HG03135 (cell line): ENCODE measurements at regions not wholly inside any gene's neighbourhood (a gene's known extent, or its start where the extent isn't known, plus 50 kb on each side); places are given as distances from the start of the nearest gene placed in this dataset.
"Not testable (repeated sequence)": the region's sequence is repeated elsewhere in the genome, so short reads cannot be mapped to it uniquely, and the experiment has no call there.

Source experiments
- ATAC-seq: cut with Tn5 transposase; IDR thresholded peaks from one replicate; pipeline ENCODE4 v1.9.1; 2021; ENCODE audit warnings: mild to moderate bottlenecking, moderate library complexity; ENCODE audit not compliant: unreplicated experiment

DNA sequence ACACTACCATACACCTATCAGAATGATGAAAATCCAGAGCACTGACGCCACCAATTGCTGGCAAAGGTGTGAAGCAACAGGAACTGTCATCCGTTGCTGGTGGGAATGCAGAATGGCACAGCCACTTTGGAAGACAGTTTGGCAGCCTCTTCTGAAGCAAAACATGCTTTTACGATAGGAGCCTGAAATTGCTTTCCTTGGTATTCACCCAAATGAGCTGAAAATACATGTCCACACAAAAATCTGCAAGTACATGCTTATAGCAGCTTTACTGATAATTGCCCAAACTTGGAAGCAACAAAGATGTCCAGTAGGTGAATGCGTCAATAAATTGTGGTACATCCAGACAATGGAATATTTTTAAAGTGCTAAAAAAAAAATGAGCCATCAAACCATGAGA is 322.8 kb upstream of the FAT1 start:
- no peak for ATAC-seq

DNA sequence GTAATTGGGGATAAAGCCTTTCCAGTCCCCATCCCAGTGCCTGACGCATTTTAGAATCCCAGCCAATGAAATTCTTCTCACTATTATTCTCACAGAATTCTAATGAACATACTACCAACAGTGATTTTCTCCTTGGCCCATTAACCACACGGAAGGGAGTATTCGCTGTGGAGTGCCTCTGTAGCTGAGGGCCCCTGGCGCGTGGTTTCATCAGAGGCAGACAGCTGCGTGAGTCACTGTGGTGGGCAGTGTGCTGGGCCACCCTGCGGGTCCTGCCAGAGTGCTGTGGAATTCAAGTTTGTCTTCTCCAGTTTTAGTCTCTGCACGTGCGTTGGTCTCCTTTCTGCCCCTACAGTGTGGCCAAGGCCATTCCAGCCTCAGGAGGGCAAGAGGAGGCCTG is 335.4 kb upstream of the FAT1 start:
- ATAC-seq = no peak

DNA sequence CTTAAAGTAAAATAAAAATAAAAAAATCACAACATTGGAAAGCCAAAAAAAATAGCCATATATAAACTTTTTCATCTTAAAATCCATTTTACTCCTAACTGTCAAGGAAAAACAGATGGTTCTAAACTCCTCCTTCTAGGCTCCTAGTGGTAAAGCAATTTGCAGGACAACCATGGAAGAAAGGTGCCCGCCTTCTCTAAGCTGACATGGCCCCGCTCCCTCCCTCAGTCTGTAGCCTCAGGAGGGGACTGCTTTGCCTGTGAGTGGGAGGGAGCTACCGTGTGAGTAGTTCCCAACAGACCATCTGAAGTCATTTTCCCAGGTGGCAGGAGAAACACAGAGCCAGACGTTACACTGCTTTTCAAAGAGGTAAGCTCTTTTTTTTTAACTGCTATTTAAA is 336.2 kb upstream of the FAT1 start:
- ATAC-seq = no peak

DNA sequence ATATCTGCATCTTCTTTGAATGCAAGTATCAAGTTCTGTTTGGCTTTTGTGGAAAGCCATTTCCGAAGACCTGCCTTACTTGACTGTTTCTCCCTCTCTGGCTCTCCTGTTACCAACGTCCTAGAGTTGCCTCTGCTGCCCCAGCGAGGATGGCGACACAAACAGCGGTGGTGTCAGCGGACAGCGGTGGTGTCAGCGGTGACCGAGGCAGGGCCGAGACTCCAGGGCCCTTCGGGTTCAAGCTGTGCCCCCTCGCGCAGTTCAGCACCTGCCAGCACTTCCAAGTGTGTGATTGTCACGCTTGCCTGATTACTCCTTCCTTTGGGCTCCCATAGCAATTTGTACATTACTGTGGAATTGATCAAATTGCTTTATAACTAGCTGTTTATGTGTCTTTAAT is 336.9 kb upstream of the FAT1 start:
- ATAC-seq = no peak

DNA sequence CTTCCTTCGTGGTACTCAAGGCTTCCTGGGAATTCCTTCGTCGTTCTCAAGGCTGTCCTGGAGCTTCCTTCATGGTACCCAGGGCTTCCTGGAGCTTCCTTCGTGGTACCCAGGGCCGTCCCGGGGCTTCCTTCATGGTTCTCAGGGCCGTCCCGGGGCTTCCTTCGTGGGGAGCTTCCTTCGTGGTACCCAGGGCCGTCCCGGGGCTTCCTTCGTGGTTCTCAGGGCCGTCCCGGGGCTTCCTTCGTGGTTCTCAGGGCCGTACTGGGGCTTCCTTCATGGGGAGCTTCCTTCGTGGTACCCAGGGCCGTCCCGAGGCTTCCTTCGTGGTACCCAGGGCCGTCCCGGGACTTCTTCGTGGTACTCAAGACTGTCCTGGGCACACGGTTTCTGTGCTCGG is 339.6 kb upstream of the FAT1 start:
- no peak for ATAC-seq

DNA sequence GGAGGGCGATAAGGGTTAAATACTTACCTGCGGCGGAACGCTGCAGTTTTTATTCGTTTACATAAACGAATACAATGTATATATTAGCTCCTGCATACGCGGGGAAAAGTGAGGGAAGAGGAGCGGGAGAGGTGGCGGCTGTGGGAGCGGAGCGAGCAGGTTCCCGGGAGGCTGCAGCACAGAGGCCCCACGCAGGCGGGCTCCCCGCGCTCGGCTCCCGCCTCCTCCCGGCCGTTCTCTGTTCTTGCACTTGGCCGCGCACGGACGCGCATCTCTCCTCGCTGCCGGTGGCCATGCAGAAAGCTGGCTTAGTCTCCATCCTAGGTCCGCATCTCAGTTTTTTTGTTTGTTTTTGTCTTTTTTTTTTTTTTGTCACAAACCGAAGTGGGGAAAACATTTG is 340.4 kb upstream of the FAT1 start:
- ATAC-seq = no peak

DNA sequence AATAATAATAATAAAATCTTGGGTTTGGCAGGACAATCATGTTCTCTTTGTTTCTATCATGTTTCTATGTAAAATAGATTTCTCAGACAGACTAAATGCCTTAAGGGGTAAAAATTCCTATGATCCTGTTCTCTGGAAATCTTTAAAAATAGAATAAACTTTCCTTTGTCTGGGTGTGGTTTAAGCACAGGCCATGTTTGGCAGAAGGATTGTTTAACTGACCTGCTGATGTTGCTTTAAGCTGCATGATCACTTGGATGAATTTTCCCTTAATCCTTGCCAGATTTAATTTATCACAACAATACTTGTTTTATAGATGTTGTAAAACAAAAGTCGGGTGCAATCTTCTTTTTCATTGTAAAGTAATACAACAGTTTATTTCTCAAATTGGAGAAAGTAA is 341.7 kb upstream of the FAT1 start:
- no peak for ATAC-seq

DNA sequence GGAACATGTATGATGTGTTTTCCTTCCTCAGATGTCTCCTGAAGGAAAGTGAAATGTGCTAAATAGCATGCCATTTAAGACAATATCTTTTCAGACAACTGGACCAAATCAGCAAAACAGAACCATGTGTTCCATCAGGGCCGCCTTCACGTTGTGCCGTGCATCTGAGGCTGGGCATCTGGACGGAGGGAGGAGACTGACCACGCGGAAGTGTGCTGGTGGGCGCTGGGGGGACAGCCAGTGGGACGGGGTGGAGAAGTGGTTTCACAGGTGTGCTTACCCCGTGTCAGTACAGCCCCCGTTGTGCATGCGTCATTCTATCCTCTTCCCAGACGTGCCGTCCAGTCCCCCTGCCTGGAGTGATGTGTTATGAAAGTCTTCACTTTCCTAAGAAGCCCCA is 342.1 kb upstream of the FAT1 start:
- ATAC-seq = no peak

DNA sequence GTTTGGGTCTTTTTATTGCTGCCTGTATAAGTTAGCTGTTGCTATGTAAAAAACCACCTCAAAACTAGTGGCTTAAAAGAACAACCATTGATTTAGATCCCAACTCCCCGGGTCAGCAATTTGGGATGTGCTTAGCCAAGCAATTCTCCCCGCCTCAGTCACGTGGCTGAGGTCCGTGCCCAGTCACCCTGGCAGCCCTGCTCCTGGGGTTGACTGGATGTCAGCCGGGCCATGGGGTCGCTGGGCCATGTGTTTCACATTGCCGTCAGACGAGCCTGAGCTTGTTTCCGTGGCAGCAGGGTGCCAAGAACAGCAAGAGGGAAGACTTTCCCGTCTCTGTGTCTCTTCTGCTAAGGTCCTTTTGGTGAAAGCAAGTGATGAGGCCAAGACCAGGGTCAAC is 345.7 kb upstream of the FAT1 start:
- no peak for ATAC-seq

DNA sequence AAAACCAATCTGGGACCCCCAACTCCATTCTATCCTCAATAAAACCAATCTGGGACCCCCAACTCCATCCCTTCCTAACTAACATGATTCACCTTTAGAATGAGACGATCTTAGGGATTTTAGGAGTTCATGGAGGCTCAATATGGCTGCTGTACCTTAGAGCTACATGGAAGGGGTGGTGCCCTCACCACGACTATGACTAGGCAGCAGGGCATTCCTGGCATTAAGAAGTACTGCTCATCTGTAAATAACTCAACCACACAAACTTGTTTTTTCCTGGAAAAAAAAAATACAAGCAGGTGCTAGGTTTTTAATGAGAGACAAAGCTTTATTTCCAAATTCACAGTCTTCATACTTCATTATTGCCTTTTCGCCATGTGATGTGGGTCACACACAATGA is 346.5 kb upstream of the FAT1 start:
- no peak for ATAC-seq

DNA sequence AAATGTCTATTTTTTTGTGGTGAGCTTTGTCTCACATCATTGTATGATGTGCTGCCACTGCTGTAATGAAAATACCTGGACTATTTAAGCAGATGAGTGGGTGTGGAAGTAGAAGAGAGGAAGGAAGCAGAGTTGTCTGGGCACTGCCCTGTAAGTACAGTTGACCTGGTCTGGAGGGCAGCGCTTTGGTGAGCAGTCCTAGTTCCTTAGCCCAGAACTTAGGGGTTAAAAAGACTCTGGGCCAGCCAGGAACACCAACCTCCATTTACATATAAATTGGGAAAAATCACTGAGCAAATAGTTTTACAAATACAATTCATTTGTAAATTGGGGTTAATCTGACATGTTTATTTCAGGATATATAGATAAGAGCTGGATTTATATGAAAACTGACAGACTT is 347.1 kb upstream of the FAT1 start:
- ATAC-seq = no peak

DNA sequence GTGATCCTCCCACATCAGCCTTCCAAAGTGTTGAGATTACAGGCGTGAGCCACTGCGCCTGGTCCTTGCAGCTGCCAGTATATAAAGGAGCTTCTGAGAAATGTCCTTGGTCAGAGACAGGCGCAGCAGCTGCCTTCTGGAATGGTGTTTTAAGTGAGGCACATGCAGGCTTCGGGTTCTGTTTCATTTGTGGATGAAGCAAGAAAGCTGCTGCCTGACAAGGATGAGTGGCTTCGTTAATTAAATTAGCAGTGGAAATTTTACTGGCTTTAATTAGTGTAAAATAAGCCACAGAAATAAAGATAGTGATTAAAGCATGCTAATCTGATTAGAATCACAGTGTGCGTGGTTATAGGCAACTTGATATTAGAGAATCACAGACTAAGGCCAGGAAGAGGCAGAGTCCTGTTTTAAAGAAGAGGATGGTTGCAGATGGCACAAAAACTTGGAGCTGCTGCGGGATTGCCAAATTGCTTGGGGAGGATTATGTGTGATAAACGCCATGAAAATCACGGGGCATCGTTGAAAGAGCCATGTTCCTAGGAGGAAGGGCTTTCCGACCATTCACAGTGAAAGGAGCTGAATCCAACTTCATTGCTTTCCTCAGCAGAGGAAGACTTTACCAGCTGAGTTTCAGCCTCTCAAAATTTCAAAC is 348.4 kb upstream of the FAT1 start:
- ATAC-seq = no peak

DNA sequence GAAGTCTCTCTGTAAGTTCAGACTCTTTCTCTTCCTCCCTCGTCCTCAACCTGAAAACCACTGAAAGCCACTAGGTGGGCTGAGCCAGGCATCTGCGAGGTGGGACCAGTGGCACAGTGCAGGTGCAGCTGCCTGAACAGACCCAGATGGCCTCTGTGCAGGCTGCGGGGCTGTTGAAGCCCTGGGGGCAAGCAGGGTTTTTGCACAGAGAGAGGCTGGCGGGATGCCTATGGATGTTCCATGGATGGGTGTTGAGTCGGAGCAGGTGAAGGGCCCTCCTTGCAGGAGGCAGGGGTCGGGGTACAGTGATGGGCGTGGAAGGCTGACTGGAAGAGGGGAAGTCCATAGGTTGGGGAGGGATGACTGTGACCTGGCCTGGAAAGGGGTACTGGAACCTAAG is 350.2 kb upstream of the FAT1 start:
- ATAC-seq = no peak

DNA sequence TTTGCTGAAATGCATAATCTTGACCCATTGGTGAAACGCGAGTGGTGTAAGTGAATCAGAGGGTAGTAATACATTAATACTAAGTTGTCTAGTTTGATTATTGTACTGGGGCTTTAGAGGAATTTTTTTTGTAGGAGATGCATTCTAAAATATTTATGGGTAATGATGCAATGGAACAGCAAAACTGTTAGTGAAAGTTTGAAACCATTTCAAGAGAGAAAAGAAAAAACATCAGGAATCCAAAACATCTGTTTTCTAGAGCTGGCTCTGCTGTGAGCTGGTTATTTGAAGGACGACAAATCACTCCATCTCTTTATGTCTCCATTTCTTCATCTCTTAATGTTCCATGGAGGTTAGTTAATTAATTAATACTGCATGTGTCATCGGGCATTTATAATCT is 351.9 kb upstream of the FAT1 start:
- ATAC-seq = no peak

DNA sequence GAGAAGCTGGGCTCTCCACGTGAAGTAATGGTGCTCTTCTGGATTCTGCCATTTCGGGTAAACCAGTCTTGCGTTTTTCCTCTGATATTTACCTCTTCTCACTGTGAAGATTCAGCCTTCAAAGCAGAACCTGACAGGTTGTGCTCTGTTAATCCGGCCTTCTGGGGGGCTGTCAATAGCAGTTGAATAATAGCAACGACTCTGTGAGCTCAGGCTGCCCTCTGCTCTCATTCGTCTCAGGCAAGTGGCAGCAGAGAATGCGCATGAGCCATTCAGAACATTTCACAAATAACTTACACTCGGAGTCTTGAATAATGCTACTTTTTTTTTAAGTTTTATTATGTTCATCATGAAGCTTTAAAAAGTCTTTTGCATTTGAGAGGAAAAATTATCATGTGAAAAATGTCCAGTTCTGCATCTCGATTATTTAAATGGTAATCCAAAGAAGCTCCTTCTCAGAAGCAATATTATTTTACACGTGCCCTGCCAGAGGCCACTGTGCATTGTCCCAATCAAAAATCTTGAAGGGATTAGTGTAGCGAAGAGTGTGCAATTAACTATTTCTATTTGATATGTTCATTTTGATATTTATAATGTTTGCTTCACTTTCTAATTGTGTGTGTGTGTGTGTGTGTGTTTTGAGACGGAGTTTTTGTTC is 354.2 kb upstream of the FAT1 start:
- ATAC-seq = no peak

DNA sequence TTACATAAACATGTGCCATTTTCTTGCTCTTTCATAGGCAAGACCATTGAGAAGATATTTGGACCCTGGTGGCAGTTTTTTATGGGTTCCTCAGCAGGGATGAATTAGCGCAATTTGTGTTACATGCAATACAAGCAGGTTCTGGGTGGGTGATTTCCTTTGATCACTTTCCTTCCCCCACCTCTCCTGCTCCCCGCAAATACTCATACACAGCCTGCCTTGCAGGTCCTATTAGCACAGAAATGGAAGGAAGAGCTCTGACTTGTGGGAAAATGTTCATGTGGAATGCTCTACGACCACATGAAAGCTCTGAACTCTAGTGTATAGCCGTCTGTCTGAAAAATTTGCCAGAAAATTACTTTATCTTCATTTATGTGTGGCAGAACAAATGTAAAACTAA is 361.0 kb upstream of the FAT1 start:
- no peak for ATAC-seq

DNA sequence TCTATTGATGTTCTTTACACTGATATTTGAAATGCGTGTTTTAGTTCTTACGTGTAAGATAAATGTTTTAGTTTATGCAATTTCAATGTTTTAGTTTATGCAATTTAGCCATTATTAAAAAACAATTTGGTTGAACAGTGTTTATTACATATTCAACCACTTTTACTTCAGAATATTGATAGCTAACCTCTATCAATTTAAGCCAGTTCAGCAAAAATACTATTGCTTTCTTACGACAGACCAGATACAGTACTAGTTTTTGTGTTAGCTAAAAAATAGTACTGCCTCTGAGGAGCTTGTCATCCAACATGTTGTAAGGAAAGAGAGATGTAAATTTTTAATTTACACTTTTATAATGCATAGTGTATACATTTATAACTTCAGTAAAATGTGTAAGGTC is 361.7 kb upstream of the FAT1 start:
- ATAC-seq = no peak

DNA sequence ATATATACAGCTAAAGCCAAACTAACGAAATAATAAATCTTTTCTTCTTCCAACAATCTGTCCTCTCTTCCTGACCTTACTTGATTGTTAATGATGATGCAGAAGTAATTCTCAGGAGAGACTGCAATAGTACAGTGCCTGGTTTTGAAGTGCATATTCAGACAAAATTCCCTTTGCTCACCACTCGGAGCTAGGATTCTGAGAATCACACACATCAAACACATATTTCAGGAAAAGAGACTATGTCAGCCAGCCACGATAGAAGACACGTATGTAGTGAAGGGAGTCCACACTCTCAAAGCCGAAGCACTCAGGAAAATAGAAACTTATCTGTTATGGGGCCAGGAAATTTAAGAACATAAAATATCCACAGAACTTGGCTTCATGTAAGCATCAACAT is 362.5 kb upstream of the FAT1 start:
- ATAC-seq = no peak

DNA sequence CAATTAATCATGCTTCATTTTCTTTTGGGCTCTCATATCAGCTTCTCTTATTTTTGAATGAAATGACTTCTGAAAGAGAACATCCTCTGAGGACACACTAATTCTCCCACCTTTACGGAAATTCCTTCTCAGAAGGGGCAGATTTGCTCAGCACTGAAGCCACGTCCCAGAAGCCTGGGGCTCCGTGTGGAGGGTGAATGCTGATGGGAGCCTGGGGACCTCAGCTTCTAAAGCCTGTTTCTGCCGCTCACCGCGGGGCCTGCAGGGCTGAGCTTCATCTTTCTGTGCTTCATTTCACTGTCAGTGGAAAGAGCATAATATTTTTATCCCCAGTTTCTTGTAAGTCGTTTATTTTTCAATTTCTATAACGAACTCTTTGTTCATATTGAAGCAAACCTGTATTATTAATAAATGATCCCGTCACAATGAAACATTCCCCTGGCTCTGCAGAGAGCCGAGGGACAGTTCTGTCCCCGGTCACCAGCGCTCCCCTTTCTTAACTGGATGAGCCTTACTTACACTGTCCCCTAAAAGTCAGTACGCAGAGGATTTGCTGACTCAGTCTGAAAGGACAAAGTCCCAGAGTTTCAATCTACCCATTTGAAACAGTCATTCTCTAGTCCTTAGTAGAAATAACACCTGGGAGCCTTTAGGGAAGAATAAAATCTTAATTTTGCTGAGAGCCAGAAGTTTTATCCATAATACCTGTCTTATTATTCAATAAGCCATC is 364.6 kb upstream of the FAT1 start:
- no peak for ATAC-seq

DNA sequence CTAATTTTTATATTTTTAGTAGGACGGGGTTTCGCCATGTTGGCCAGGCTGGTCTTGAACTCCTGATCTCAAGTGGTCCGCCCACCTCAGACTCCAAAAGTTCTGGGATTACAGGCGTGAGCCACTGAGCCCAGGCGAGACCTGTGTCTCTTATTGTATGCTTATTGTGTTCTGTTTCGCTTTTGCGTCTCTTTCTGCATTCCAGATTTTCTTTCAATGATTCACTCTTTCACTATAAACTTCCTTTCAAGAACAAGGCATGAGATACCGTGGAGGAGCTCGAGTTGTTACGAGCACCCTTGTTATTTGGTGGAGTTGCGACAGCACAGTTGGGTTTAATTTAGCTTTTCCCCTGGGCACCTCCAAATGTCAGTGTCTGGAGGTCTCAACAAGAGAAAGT is 366.7 kb upstream of the FAT1 start:
- ATAC-seq = no peak

DNA sequence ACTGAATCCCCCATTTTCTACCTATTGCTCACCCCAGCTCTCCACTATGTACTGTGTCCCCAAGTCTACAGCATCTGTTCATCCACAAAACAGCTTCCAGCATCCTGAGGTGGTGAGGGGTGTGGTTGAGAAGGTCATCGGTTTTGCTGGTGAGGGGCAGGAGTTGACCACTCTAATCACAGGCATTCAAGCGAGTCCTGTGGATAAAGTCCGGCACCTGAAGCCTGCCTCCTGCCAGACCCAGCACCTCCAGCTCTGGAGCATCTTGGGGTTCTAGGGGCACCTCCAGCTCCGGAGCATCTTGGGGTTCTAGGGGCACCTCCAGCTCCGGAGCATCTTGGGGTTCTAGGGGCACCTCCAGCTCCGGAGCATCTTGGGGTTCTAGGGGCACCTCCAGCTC is 367.2 kb upstream of the FAT1 start:
- not testable (repeated sequence) for ATAC-seq

DNA sequence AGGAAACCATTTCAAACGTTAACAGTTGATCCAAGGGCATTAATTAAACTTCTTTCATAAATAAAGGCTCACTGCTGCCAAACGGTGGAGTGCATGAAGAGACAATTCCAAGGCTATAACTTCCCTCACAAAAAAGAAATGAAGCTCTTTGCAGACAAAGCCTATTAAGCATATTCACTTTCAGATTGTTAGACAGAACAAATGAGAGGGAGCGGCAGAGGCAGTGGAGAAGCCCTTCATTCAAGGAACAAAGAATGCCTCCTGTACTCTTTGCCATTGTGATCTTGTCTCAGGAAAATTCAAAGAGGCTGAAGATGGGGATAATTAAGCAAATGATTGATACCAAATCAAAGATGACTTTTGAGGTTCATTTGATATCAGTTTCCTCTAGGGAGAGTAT is 370.5 kb upstream of the FAT1 start:
- no peak for ATAC-seq

DNA sequence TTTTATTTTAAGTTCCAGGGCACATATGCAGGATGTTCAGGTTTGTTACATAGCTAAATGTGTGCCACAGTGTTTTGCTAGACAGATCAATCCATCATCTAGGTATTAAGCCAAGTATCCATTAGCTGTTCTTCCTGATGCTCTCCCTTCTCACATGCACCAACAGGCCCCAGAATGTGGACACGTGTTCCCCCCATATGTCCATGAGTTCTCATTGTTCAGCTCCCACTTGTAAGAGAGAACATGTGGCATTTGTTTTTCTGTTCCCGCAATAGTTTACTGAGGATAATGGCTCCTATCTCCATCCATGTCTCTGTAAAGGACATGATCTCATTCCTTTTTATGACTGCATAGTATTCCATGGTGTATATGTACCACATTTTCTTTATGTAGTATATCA is 374.8 kb upstream of the FAT1 start:
- no peak for ATAC-seq
